Mucosa of gallbladder (tissue), 1 donor: ENCODE measurements at regions not wholly inside any gene's neighbourhood (a gene's known extent, or its start where the extent isn't known, plus 50 kb on each side); places are given as distances from the start of the nearest gene placed in this dataset.

Source experiments
- DNase-seq: peaks from one replicate; pipeline ENCODE4 v3.0.0-alpha.2; 2020; ENCODE audit warnings: low spot score
- donor health status: DM: no; HTN: no; CAD: no.

- no peak for DNase-seq
These were observed 947.4 kb upstream of the CITED2 start for GRCh38 chr6:140321891-140322290.

GRCh38 chr6:140320081-140321080 is 945.9 kb upstream of the CITED2 start:
- DNase-seq = no peak

GRCh38 chr6:140319209-140319608 is 944.8 kb upstream of the CITED2 start:
- DNase-seq = no peak

GRCh38 chr6:140318408-140318807 is 944.0 kb upstream of the CITED2 start:
- DNase-seq = no peak

GRCh38 chr6:140317950-140318349 is 943.5 kb upstream of the CITED2 start:
- no peak for DNase-seq

GRCh38 chr6:140316966-140317365 is 942.5 kb upstream of the CITED2 start:
- DNase-seq = no peak

GRCh38 chr6:140314682-140315081 is 940.2 kb upstream of the CITED2 start:
- DNase-seq = no peak

- DNase-seq = no peak
These were observed 936.7 kb upstream of the CITED2 start for GRCh38 chr6:140311146-140311545.

- DNase-seq = no peak
These were observed 928.9 kb upstream of the CITED2 start for GRCh38 chr6:140303218-140303949.

GRCh38 chr6:140300331-140300730 is 925.9 kb upstream of the CITED2 start:
- no peak for DNase-seq

- no peak for DNase-seq
These were observed 914.7 kb upstream of the CITED2 start for GRCh38 chr6:140289186-140289585.

GRCh38 chr6:140285998-140286690 is 911.7 kb upstream of the CITED2 start:
- no peak for DNase-seq

- DNase-seq = no peak
These were observed 911.0 kb upstream of the CITED2 start for GRCh38 chr6:140285471-140285870.

- no peak for DNase-seq
These were observed 910.4 kb upstream of the CITED2 start for GRCh38 chr6:140284871-140285270.

- no peak for DNase-seq
These were observed 908.7 kb upstream of the CITED2 start for GRCh38 chr6:140283197-140283596.

- DNase-seq = no peak
These were observed 907.3 kb upstream of the CITED2 start for GRCh38 chr6:140281767-140282166.

- no peak for DNase-seq
These were observed 906.8 kb upstream of the CITED2 start for GRCh38 chr6:140281236-140281635.

- DNase-seq = no peak
These were observed 902.3 kb upstream of the CITED2 start for GRCh38 chr6:140276719-140277118.

- no peak for DNase-seq
These were observed 901.7 kb upstream of the CITED2 start for GRCh38 chr6:140276133-140276532.

GRCh38 chr6:140275725-140276124 is 901.3 kb upstream of the CITED2 start:
- no peak for DNase-seq

GRCh38 chr6:140274548-140274947 is 900.1 kb upstream of the CITED2 start:
- DNase-seq = no peak

- DNase-seq = no peak
These were observed 897.4 kb upstream of the CITED2 start for GRCh38 chr6:140271759-140272377.
